Lower leg skin (tissue), 4 donors: ENCODE measurements at regions not wholly inside any gene's neighbourhood (a gene's known extent, or its start where the extent isn't known, plus 50 kb on each side); places are given as distances from the start of the nearest gene placed in this dataset.

ENCODE experiments used
- DNase-seq, 2 donors: peaks; one replicate each; pipeline ENCODE4 v3.0.0-alpha.2; 2019; ENCODE audit warnings: low spot score in 2 of 2
- H3K4me3 ChIP-seq: fragments of 200-600 bp; sonication (generic); 2 replicates; pipeline ENCODE4 v1.5.1; 2017; ENCODE audit warnings: mild to moderate bottlenecking, low read depth; ENCODE audit not compliant: poor library complexity, severe bottlenecking
- POLR2A ChIP-seq, 2 donors: fragments of 450-650 bp; IDR thresholded peaks; one replicate each; pipeline ENCODE4 v1.6.1; 2016 to 2017; ENCODE audit warnings: antibody characterized with exemption in 2 of 2, mild to moderate bottlenecking in 1 of 2, moderate library complexity in 1 of 2
- WGBS, 2 donors: methylation state at CpG; one replicate each; pipeline ENCODE4 v1.1.5; 2018; 5-methylcytosine and 5-hydroxymethylcytosine counted together
- intact Hi-C: fragments of 100-400 bp; cut with DNase I; formaldehyde crosslinking; loops from one replicate; pipeline ENCODE4 v1.15.0; 2023; ENCODE audit warnings: low total_unique reads
- TF ChIP-seq, protein P1 (sequence below), 3 donors: fragments of 450-650 bp; IDR thresholded peaks; one replicate each; pipeline ENCODE4 v1.5.1; 2016; ENCODE audit warnings: antibody characterized with exemption in 3 of 3, mild to moderate bottlenecking in 3 of 3, moderate library complexity in 2 of 3

DNA sequence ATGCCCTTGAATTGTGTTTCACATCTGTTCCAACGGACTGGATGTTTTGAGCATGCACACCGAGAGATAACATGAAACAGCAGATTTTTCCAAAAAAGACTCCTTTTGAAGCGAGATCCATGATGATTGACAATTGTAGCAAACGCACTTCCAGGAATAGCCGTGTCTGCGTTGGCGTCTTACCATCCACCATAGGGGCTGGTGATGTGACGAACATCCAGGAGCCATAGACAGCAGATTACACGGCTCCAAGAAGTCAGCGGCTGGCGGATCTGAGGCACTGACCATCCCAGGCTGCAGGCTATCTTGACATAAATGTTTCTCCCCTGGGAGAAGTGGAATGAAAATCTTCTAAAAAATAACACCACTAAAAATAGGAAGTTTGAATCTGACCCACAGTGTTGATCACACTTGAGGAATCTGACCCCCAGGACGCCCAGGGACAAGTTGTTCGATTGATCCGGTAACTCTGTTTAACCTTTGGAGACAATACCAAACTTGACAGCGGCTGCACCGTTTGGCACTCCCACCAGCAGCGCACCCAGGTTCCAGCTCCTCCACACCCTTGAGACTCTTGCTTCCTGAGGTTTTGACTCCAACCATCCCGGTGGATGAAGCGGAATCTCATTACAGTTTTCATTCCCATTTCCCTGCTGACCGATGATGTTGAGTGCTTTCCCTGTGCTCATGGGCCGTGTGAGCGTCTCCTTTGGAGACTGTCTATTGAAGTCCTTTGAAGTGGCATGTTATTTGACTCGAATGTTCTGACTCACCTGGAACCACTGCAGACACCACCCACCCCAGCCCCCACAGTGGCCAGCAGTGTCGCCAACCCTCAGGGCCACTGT lies 140.0 kb upstream of the GPC1 start:
- TF ChIP-seq POLR2A (IDR thresholded peaks at IDR 0.05): no peak
- TF ChIP-seq, protein P1, sequence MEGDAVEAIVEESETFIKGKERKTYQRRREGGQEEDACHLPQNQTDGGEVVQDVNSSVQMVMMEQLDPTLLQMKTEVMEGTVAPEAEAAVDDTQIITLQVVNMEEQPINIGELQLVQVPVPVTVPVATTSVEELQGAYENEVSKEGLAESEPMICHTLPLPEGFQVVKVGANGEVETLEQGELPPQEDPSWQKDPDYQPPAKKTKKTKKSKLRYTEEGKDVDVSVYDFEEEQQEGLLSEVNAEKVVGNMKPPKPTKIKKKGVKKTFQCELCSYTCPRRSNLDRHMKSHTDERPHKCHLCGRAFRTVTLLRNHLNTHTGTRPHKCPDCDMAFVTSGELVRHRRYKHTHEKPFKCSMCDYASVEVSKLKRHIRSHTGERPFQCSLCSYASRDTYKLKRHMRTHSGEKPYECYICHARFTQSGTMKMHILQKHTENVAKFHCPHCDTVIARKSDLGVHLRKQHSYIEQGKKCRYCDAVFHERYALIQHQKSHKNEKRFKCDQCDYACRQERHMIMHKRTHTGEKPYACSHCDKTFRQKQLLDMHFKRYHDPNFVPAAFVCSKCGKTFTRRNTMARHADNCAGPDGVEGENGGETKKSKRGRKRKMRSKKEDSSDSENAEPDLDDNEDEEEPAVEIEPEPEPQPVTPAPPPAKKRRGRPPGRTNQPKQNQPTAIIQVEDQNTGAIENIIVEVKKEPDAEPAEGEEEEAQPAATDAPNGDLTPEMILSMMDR (IDR thresholded peaks at IDR 0.05): no peak
- 85 to 87% methylated on average over 24 of the region's 24 CpGs for WGBS, 2 donors
- H3K4me3 ChIP-seq: no peak overlapping the region
- no peak for DNase-seq
- intact Hi-C loops: no loop called here

DNA sequence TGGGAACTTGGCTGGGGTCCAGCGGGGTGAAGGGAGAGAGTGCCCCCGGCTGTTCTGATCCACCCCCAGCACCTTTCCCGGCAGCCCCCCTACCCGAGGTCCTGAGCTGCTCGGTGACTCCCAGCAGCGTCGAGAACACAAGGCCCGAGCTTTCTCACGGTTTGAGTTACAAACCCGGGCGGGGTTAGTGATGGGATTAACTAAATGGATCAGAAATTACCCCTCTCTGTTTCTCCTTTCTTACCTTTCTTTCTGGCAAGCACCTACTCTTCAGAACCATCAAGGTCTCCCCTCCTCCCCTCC lies 139.4 kb upstream of the GPC1 start:
- H3K4me3 ChIP-seq: no peak overlapping the region
- no peak for DNase-seq
- intact Hi-C loops: no loop called here
- WGBS, 2 donors: 80 to 84% methylated on average over 11 of the region's 11 CpGs
- TF ChIP-seq, protein P1 (IDR thresholded peaks at IDR 0.05): no peak
- no peak for TF ChIP-seq POLR2A (IDR thresholded peaks at IDR 0.05)

DNA sequence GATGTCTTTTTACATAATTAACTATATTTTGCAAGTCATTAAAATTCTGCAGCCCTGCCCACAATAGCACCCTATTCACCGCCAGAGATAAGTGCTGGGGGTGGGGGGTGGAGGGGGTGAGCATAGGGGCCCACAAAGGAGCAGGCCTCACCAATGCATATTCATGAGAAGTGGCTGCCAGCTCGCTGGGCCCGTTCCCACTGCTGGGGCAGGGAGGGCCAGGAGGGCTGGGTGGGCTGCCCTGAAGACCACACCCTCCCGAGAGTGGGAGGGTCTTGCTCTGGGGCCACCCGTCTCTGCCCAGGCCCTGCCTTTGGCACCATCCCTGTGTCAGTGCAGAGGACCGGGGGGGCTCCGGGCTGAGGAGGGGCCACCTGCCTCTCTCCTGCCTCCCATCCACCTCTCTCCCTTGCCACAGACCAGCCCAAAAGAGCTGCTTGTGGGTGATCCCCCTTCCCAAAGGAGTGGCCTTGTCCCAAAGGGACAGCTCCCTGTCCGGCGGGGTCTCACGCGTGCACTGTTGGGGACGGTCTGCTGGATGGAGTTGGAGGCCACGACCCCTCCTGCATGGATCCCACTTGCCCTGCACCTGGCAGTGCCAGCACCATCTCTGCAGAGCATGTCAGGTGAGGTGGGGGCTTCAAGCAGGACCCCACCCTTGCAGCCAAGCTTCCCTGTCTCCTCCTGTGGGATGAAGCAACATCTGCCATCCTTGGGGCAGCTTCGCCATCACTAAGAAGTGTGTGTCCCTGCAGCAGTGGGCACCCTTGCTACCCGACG lies 138.8 kb upstream of the GPC1 start:
- intact Hi-C loops: no loop called here
- no peak overlapping the region for H3K4me3 ChIP-seq
- no peak for TF ChIP-seq POLR2A (IDR thresholded peaks at IDR 0.05)
- TF ChIP-seq, protein P1 (IDR thresholded peaks at IDR 0.05): no peak
- WGBS, 2 donors: 80 to 82% methylated on average over 12 to 14 of the region's 16 CpGs
- DNase-seq: peak in 1 of 2 donors; percentile 74

DNA sequence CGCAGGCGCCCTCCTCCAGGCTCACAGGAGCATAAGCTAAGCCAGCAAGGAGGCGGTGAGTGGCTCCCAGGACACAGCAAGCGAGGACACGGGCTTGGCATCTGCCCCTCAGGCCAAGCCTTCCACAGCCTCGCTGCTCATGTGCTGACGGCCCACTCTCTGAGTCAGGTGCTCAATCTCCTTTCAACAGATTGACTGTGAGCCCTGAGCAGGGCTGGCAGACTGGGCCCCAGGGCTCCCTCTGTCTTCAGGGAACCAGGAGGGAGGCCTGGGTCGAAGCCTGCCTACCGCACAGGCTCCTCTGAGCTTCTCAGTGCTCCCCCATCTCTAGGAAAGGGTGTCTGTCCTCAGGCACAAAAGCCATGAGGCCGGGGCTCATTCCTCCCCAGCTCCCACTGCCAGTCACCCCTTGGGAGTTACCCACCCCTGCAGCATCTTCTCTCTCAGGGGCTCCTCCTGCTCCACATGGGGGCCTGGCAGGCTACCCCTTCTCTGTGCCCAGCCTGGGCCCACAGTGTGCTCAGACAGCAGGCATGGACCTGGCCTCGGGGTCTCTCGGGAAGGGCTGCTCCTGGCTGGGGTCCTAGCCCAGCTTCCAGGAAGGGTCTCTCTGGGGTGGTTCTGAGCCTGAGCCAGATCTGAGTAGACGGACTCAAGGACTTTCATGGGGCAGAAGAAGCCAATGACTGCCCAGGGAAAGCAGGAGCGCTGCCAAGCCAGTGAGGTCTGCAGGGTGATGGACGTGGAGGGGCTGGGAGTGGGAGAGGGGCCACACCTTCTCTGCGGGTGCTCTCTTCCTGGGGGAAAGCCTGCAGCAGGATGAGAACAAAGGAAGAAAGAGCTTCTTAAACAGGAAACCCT lies 138.0 kb upstream of the GPC1 start:
- intact Hi-C loops: no loop called here
- no peak for DNase-seq
- H3K4me3 ChIP-seq: no peak overlapping the region
- no peak for TF ChIP-seq POLR2A (IDR thresholded peaks at IDR 0.05)
- TF ChIP-seq, protein P1 (IDR thresholded peaks at IDR 0.05): no peak
- 78 to 87% methylated on average over 16 of the region's 16 CpGs for WGBS, 2 donors

DNA sequence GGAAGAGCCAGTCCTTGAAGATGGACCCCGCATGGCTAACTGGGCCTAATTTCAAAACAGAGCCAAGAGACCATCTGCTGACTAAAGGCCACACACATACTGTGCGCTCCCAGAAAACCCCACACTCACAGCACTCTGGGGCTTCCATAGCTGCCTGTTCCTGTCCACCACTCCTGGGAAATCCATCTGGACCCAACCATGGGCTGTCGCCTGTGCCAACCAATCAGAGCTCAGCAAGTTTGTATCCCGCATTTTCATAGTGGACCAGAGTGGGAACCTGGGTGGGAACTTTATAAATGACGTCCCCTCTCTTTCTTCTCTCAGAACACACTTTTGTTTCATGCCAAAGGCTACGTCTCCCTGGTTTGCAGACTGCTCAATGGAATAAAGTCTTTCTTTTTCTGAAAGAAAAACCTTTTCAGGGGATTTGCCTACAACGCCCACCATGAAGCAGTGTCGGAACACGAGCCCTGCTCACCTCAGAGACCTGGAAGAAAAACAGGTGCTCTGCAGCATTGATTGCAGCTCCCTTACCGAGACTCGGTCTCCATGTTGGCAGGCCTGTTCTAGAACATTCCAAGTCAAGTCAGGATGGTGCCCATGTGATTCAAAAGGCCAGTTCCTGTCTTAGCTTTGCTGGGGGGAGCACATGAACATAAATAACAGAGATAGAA lies 137.2 kb upstream of the GPC1 start:
- intact Hi-C loops: no loop called here

More for the DNA sequence above, 137.2 kb upstream of the GPC1 start:
- DNase-seq: no peak
- TF ChIP-seq POLR2A (IDR thresholded peaks at IDR 0.05): no peak
- TF ChIP-seq, protein P1 (IDR thresholded peaks at IDR 0.05): no peak
- H3K4me3 ChIP-seq: no peak overlapping the region
- WGBS, 2 donors: 91 to 93% methylated on average over 11 of the region's 11 CpGs
